HG02938 (cell line): ENCODE measurements at regions not wholly inside any gene's neighbourhood (a gene's known extent, or its start where the extent isn't known, plus 50 kb on each side); places are given as distances from the start of the nearest gene placed in this dataset.
A peak's percentile ranks its signal among the peaks of the same experiment; 100 is the strongest.

Source experiments
- ATAC-seq: cut with Tn5 transposase; IDR thresholded peaks from one replicate; pipeline ENCODE4 v1.9.1; 2021; ENCODE audit warnings: mild to moderate bottlenecking, moderate library complexity; ENCODE audit not compliant: unreplicated experiment

- no peak for ATAC-seq
Observed at GRCh38 chr2:151037434-151037833, 224.2 kb downstream of the RBM43 start.

DNA sequence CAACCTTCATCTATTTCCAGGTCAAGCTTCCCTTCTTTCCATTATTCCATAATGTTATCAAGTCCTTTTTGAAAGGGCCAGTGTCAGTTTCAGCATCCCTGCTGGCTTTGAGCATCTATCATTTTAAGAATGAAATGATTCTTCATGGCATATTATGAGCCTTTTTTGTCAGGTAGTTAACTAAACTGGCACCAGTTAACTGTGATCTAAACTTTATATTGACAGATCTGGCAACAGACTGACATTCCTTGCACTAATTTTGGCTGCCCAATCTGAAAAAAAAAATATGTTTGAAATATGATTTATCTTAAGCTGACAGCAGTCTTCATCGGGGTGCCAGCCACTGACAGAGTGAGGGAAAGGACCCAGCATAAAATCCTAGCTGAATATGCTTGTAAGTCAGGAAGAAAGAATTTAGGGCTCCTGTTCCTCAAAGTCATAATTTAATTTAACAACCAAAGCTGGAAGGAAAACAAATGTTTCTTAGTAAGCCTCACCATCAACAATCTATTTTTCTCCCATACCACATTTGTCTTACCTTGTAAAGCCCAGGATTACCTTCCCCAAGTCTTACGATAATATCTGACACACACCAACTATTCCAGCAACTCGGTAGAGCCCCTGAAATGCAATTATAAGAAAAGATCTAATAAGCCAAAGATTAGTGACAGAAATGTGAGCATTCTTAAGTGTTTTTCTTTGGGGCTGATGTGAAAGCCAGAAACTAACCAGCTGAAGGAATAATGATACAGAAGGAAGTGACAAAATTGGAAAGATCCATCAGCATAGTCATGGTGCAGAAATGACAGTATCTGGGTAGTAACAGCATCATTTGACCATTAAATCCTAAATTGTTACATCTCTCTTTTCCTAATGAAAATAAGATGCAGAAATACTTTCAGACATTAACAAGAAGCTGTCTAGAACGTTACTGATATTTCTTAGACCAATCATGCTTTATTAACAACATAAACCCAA lies 228.1 kb downstream of the RBM43 start:
- ATAC-seq = no peak

DNA sequence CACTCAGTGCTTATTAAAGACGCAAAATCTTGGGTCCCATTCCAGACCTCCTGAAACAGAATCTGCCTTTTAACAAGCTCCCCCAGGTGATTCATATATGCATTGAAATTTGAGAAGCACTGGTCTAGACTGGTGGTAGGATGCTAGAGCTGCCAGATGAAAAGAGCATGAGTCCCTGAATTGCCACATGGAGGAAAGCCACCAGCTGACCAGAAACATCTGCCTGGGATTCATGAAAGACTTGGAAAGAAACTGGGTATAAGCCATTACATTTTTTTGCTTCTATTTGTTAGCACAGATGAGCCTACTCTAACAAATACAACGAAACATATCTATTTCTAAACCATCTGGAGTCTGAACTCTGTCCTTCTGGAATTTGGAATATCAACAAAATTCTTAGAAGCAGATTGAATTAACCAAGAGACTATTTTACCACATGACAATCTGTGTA lies 228.9 kb downstream of the RBM43 start:
- no peak for ATAC-seq

GRCh38 chr2:151030663-151031230 lies 230.9 kb downstream of the RBM43 start:
- no peak for ATAC-seq

DNA sequence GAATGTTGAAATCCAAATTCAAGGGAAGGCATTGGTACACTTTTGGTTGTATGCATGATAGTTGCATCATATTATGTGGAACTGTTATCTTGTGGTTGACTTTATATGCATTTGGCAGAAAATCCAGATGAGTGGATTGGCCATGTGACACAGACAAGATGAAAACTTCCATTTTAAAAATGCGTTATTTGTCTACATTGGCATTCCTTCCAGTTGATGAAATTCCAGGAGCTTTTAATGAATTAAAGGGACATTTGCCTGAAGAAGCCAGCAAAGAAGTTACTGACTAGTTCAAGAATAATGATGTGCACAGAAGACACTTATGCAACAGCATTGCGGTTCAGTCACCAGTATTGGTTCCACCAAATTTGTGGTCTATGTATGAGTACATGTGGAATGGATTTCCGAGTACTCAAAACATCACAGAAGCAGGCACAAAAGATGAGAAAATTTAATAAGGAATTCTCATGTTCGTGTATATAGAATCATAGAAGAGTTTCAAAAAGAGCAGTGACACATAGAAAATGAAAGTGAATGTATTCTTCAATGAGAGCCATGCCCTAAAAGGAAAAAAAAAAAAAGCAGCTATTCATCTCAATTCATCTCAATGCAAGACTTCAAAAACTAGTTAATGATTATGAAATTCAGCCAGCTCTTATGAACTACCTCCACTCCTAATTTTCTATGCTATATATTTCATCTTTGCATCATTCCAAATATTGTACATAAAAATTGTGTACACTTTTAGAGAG lies 232.1 kb downstream of the RBM43 start:
- no peak for ATAC-seq

- no peak for ATAC-seq
Observed at GRCh38 chr2:151028691-151029176, 232.9 kb downstream of the RBM43 start.

GRCh38 chr2:151027151-151027550 lies 234.5 kb downstream of the RBM43 start:
- ATAC-seq = no peak

GRCh38 chr2:151025816-151026215 lies 235.8 kb downstream of the RBM43 start:
- no peak for ATAC-seq

- no peak for ATAC-seq
Observed at GRCh38 chr2:151024696-151025251, 236.9 kb downstream of the RBM43 start.

DNA sequence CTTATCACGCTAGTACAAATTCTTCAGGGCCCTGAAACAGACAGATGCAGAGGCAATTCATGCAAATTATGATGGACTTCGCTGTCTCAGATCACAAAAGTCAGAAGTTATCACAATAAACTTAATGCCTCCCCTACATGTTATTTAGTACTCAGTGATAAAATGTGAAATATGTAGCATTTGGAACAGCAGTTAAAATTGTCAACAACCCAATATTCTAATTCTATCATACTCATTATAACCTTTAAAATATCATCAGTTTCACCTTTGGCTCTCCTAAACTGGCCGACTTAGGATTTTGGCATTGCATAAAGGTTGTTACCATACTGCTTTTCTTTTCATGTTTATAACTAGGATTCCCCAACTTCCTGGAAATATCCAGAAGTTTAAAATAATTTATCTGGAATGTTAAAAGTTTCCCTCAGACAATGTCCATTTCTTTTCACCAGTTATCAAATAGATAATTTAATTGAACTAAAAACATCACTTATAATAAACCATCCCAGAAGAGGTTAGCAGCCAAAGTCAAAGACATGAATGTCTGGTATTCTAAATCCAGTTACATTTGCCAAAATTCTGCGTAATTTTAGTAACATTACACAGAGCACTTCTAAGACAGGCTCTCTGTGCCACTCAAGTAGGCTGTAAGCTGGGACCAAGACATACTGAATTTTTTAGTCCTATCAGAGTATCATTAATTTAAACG lies 239.8 kb downstream of the RBM43 start:
- no peak for ATAC-seq

DNA sequence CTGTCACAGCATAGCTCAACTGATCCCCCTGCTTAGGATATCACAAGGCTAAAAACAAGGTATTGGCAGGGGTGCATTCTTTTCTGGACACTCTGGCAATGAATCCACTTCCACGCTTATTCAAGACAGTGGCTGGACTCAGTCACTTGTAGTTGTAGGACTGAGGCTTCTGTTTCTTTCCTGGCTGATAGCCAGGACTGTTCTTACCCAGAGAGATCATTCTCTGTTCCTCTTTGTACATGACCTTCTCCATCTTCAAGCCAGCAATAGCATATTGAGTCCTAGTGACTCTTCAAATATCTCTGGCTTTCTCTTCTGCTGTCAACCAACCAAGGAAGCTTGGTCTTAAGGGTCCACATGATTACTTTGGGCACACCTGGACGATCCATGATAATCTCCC lies 241.3 kb downstream of the RBM43 start:
- ATAC-seq = peak; percentile 93

DNA sequence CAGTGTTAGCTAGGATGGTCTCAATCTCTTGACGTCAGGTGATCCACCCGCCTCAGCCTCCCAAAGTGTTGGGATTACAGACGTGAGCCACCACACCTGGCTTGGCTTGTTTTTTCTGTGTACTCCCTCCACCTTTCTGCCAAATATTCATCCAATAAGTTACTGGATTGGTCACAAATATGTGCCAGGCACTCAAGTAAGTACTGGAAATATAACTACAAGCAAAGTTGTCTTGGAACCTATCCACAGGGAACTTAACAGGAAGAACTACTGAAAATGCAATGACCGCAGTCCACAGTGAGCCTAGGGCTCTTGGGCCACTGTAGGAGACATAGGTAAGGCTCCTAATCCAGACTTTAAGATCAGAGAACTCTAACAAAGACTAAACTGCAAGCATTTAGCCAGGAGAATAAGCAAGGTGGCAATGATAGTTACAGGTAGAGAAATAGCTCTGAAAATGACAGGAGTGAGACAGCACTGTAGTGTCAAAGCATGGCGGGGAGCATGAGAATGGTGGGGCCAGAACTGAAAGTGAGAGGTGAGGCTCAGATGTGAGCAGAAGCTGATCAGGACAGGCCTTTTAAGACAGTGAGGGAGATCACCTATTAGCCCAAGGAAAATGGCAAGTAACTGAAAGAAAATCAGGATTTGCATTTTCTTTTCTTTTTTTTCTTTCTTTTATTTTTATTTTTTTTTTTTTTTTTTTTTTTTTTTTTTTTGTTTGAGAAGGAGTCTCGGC lies 252.1 kb downstream of the RBM43 start:
- no peak for ATAC-seq

- no peak for ATAC-seq
Observed at GRCh38 chr2:151007365-151007764, 254.3 kb downstream of the RBM43 start.

- no peak for ATAC-seq
Observed at GRCh38 chr2:151002959-151003600, 258.6 kb downstream of the RBM43 start.

- ATAC-seq = no peak
Observed at GRCh38 chr2:150997702-150998440, 263.8 kb downstream of the RBM43 start.

DNA sequence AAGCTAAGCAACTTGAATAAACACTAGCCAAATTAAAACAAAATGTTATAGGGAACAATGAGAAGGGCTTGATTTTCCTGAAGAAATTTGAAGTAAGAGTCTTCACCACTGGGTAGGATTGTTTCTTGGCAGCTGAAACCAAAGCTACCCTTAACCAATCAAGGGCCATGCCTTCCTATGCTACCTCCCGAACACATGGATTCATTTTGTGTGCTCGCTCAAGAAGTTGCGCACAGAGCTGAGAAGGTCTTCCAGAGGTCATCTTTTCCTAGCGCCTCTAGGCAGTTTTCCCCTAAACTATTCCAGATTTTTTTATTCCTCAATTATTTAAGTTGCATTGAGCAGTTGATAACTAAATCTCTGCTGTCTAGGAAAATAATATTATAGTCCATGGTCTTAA lies 264.6 kb downstream of the RBM43 start:
- no peak for ATAC-seq

GRCh38 chr2:150994076-150994475 lies 267.6 kb downstream of the RBM43 start:
- no peak for ATAC-seq

- no peak for ATAC-seq
Observed at GRCh38 chr2:150989969-150990368, 271.7 kb downstream of the RBM43 start.

- ATAC-seq = no peak
Observed at GRCh38 chr2:150985741-150986140, 275.9 kb downstream of the RBM43 start.
